ENCODE measurements at regions not wholly inside any gene's neighbourhood (a gene's known extent, or its start where the extent isn't known, plus 50 kb on each side); places are given as distances from the start of the nearest gene placed in this dataset.

GRCh38 chr2:207422380-207422779, 107.4 kb upstream of the CREB1 start:
- no peak for DNase-seq (ENCODE audit: low read depth in 1 of 2, low spot score in 1 of 2)
- Histone ChIP-seq H3K27me3 (ENCODE audit: insufficient read depth, poor library complexity, severe bottlenecking) (no peaks in the 10 kb centered on the region), H3K27ac (replicated peaks) (no peak overlapping the region), H3K4me3 (replicated peaks; ENCODE audit: insufficient read depth, low read length) (no peak overlapping the region)
- TF ChIP-seq GABPA (IDR thresholded peaks at IDR 0.05; ENCODE audit: low read depth) (no peak), CTCF (IDR thresholded peaks at IDR 0.05; ENCODE audit: insufficient read depth, low read length) (no peak)

GRCh38 chr2:207423886-207424285, 105.9 kb upstream of the CREB1 start:
- H3K27ac ChIP-seq (replicated peaks) = peak overlapping the region; percentile 58

DNA sequence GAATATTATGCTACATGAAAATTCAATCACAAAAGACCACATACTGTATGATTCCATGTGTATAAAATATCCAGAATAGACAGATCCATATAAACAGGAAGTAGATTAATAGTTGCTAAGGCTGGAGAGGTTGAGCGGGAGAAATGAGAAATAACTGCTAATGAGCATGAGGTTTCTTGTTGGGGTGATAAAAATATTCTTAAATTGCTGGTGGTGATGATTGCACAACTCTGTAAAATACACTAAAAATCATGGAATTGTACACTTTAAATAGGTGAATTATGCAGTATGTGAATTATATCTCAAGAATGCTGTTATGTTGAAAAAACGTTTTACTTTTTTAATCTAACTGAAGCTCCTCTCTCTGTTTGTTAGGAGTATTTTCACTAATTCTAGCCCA, 101.8 kb upstream of the CREB1 start:
- H3K27ac ChIP-seq (replicated peaks) = no peak overlapping the region
- TF ChIP-seq CTCF (IDR thresholded peaks at IDR 0.05; ENCODE audit: insufficient read depth, low read length) = no peak
- no peak for TF ChIP-seq GABPA (IDR thresholded peaks at IDR 0.05; ENCODE audit: low read depth)
- TF ChIP-seq POLR2AphosphoS5 (IDR thresholded peaks at IDR 0.05; ENCODE audit: low read depth) = no peak
- no peak for TF ChIP-seq REST (IDR thresholded peaks at IDR 0.05; ENCODE audit: insufficient replicate concordance, low read depth)
- TF ChIP-seq SPI1 (IDR thresholded peaks at IDR 0.05; ENCODE audit: borderline replicate concordance, low read depth) = no peak
- no peak overlapping the region for H3K4me3 ChIP-seq (replicated peaks; ENCODE audit: insufficient read depth, low read length)
- H3K27me3 ChIP-seq (ENCODE audit: insufficient read depth, poor library complexity, severe bottlenecking) = no peaks in the 10 kb centered on the region
- DNase-seq (ENCODE audit: low read depth in 1 of 2, low spot score in 1 of 2) = no peak

More at GRCh38 chr2:207423886-207424285, 105.9 kb upstream of the CREB1 start:
- no peak overlapping the region for H3K4me3 ChIP-seq (replicated peaks; ENCODE audit: insufficient read depth, low read length)
- TF ChIP-seq POLR2AphosphoS5 (IDR thresholded peaks at IDR 0.05; ENCODE audit: low read depth) = peak; percentile 87
- TF ChIP-seq GABPA (IDR thresholded peaks at IDR 0.05; ENCODE audit: low read depth) = no peak
- peak; percentile 92; the same call in 1 of the 2 replicates for TF ChIP-seq SPI1 (IDR thresholded peaks at IDR 0.05; ENCODE audit: borderline replicate concordance, low read depth)
- TF ChIP-seq REST (IDR thresholded peaks at IDR 0.05; ENCODE audit: insufficient replicate concordance, low read depth) = no peak
- no peak for TF ChIP-seq CTCF (IDR thresholded peaks at IDR 0.05; ENCODE audit: insufficient read depth, low read length)
- DNase-seq (ENCODE audit: low read depth in 1 of 2, low spot score in 1 of 2) = peak; percentile 45 to 91
- H3K27me3 ChIP-seq (ENCODE audit: insufficient read depth, poor library complexity, severe bottlenecking) = no peaks in the 10 kb centered on the region

- Histone ChIP-seq H3K4me3 (replicated peaks; ENCODE audit: insufficient read depth, low read length) (no peak overlapping the region), H3K27ac (replicated peaks) (no peak overlapping the region), H3K27me3 (ENCODE audit: insufficient read depth, poor library complexity, severe bottlenecking) (no peaks in the 10 kb centered on the region)
- DNase-seq (ENCODE audit: low read depth in 1 of 2, low spot score in 1 of 2) = no peak
- TF ChIP-seq REST (IDR thresholded peaks at IDR 0.05; ENCODE audit: insufficient replicate concordance, low read depth) (no peak), POLR2AphosphoS5 (IDR thresholded peaks at IDR 0.05; ENCODE audit: low read depth) (no peak)
These were observed 101.2 kb upstream of the CREB1 start for GRCh38 chr2:207428573-207428972.

All from HL-60 (cell line).